B cell (primary cell): ENCODE measurements at regions not wholly inside any gene's neighbourhood (a gene's known extent, or its start where the extent isn't known, plus 50 kb on each side); places are given as distances from the start of the nearest gene placed in this dataset.

Experiments used
- ATAC-seq: fragments of 200-7000 bp; cut with Tn5 transposase; one replicate; pipeline ENCODE4 v1.10.0; 2021; ENCODE audit warnings: low read depth, mild to moderate bottlenecking, moderate number of reproducible peaks, moderate library complexity
- CTCF ChIA-PET: fragments of 350-600 bp; sonication (Branson Sonifier 250); formaldehyde crosslinking; loops from one replicate; lab custom pipeline; 2021; ENCODE audit warnings: antibody characterized with exemption, inconsistent platforms; lab: Charles Lee
- POLR2A ChIA-PET: fragments of 350-600 bp; sonication (Branson Sonifier 250); formaldehyde crosslinking; loops from one replicate; lab custom pipeline; 2021; ENCODE audit warnings: antibody characterized with exemption; lab: Charles Lee
- DNase-seq: peaks from one replicate; pipeline ENCODE4 v3.0.0; 2013
- H2AFZ ChIP-seq: 2 replicates; pipeline ENCODE4 v1.6.1; 2012; ENCODE audit warnings: mild to moderate bottlenecking, low read depth, low read length; ENCODE audit not compliant: insufficient read depth, poor library complexity, severe bottlenecking
- H3K27ac ChIP-seq, 2 donors: 1 replicate in 1 of 2; 2 replicates in 1 of 2; pipeline ENCODE4 v1.5.1; 2012 to 2013; ENCODE audit warnings: low read length in 2 of 2, mild to moderate bottlenecking in 2 of 2, moderate library complexity in 1 of 2
- H3K27me3 ChIP-seq, 4 experiments: fragments of 200-600 bp in 1 of 4; sonication (generic) in 1 of 4; replicated peaks in 1 of 4; 1 replicate in 2 of 4; 2 replicates in 2 of 4; pipeline versions ENCODE4 v1.6.1 to v1.7.0; 2013 to 2016; ENCODE audit warnings: low read length in 3 of 4, mild to moderate bottlenecking in 2 of 4, mixed read lengths in 1 of 4, moderate library complexity in 1 of 4; ENCODE audit not compliant: insufficient read depth in 4 of 4, control insufficient read depth in 3 of 4; ENCODE audit errors: control extremely low read depth in 1 of 4
- H3K36me3 ChIP-seq, 2 experiments: replicated peaks in 1 of 2; 1 replicate in 1 of 2; 2 replicates in 1 of 2; pipeline versions ENCODE4 v1.6.1 to v1.7.1; 2013; ENCODE audit warnings: low read length in 1 of 2; ENCODE audit not compliant: insufficient read depth in 2 of 2, control insufficient read depth in 1 of 2; ENCODE audit errors: control extremely low read depth in 1 of 2, extremely low read depth in 1 of 2
- H3K4me1 ChIP-seq, 2 donors: fragments of 200-600 bp in 1 of 2; sonication (generic) in 1 of 2; 1 replicate in 1 of 2; 2 replicates in 1 of 2; pipeline versions ENCODE4 v1.5.1 to v1.6.1; 2013 to 2017; ENCODE audit warnings: low read length in 2 of 2; ENCODE audit not compliant: control insufficient read depth in 2 of 2, insufficient read depth in 2 of 2
- H3K4me2 ChIP-seq: replicated peaks from 2 replicates; pipeline ENCODE3; 2012; ENCODE audit warnings: mild to moderate bottlenecking, low read depth, low read length; ENCODE audit not compliant: poor library complexity, severe bottlenecking
- H3K4me3 ChIP-seq, 5 experiments: fragments of 200-600 bp in 1 of 5; sonication (generic) in 1 of 5; 1 replicate in 3 of 5; 2 replicates in 2 of 5; pipeline versions ENCODE4 v1.5.1 to v1.7.0; 2011 to 2016; ENCODE audit warnings: low read length in 4 of 5, mild to moderate bottlenecking in 4 of 5, low read depth in 2 of 5, control low read depth in 1 of 5, moderate library complexity in 1 of 5; ENCODE audit not compliant: insufficient read depth in 1 of 5; ENCODE audit errors: control extremely low read depth in 1 of 5, extremely low read depth in 1 of 5
- H3K79me2 ChIP-seq: fragments of 200-600 bp; sonication (generic); one replicate; pipeline ENCODE4 v1.6.0; 2016; ENCODE audit warnings: low read length; ENCODE audit not compliant: control insufficient read depth, insufficient read depth
- H3K9ac ChIP-seq: fragments of 200-600 bp; sonication (generic); 2 replicates; pipeline ENCODE4 v1.6.1; 2017; ENCODE audit warnings: mild to moderate bottlenecking, low read length, moderate library complexity
- H3K9me3 ChIP-seq, 3 donors: one replicate each; pipeline versions ENCODE4 v1.6.1 to v1.7.1; 2013; ENCODE audit warnings: low read length in 2 of 3; ENCODE audit not compliant: control insufficient read depth in 2 of 3, insufficient read depth in 1 of 3; ENCODE audit errors: control extremely low read depth in 1 of 3
- H4K20me1 ChIP-seq: 2 replicates; pipeline ENCODE4 v1.6.0; 2012; ENCODE audit warnings: mild to moderate bottlenecking, low read length; ENCODE audit not compliant: insufficient read depth, control insufficient read depth, poor library complexity, severe bottlenecking
- H3K27ac Mint-ChIP-seq: one replicate; pipeline ENCODE4 v1.8.0; 2021; ENCODE audit warnings: mixed read lengths
- H3K27me3 Mint-ChIP-seq: one replicate; pipeline ENCODE4 v1.8.0; 2021; ENCODE audit warnings: mixed read lengths
- H3K4me1 Mint-ChIP-seq: one replicate; pipeline ENCODE4 v1.8.0; 2021; ENCODE audit warnings: mixed read lengths
- H3K4me3 Mint-ChIP-seq: one replicate; pipeline ENCODE4 v1.8.0; 2021; ENCODE audit warnings: mixed read lengths
- H3K9me3 Mint-ChIP-seq: one replicate; pipeline ENCODE4 v1.8.0; 2022; ENCODE audit warnings: mixed read lengths; ENCODE audit not compliant: insufficient read depth
- CTCF ChIP-seq: fragments of 200-600 bp; IDR thresholded peaks from one replicate; pipeline ENCODE4 v1.8.0; 2022; ENCODE audit warnings: antibody characterized with exemption, mild to moderate bottlenecking
- EZH2 ChIP-seq: IDR thresholded peaks from 2 replicates; pipeline ENCODE4 v1.6.1; 2012; ENCODE audit warnings: borderline replicate concordance, low read depth, mild to moderate bottlenecking, moderate library complexity, low read length; ENCODE audit not compliant: insufficient read depth, poor library complexity, severe bottlenecking
- WGBS: methylation state at CpG from one replicate; pipeline ENCODE4 v1.1.5; 2013; ENCODE audit warnings: missing lambda C conversion rate; ENCODE audit not compliant: insufficient coverage; 5-methylcytosine and 5-hydroxymethylcytosine counted together
- intact Hi-C: fragments of 100-400 bp; cut with micrococcal nuclease; formaldehyde crosslinking; loops from one replicate; pipeline ENCODE4 v1.10.0; 2022

GRCh38 chr13:53201454-53202225 lies 173.0 kb downstream of the OLFM4 start:
- Histone ChIP-seq H3K4me3 (no peak overlapping the region), H3K9ac (no peak overlapping the region), H3K79me2 (no peaks in the 10 kb centered on the region), H4K20me1 (no peaks in the 10 kb centered on the region), H3K36me3 (no peaks in the 10 kb centered on the region), H3K4me1 (no peaks in the 10 kb centered on the region), H3K27me3 (peaks cover 0 to 20% (median 0%) of the 10 kb centered on the region in 4 experiments), H3K9me3 (peaks cover 0 to 25% (median 0%) of the 10 kb centered on the region in 3 donors), H2AFZ (no peak overlapping the region), H3K27ac (no peak overlapping the region), H3K4me2 (no peak overlapping the region)
- intact Hi-C loops, result no loop called here
- ChIA-PET POLR2A (no interaction called here), CTCF (no interaction called here)
- no peak overlapping the region for H3K4me3 Mint-ChIP-seq
- WGBS, result 28% methylated on average over 74 of the region's 74 CpGs
- peaks cover 17% of the 10 kb centered on the region for H3K27me3 Mint-ChIP-seq
- H3K27ac Mint-ChIP-seq, result no peak overlapping the region
- H3K4me1 Mint-ChIP-seq, result no peaks in the 10 kb centered on the region
- H3K9me3 Mint-ChIP-seq, result no peaks in the 10 kb centered on the region
- DNase-seq (no peak), ATAC-seq (no peak)
- TF ChIP-seq EZH2, result no peak
- TF ChIP-seq CTCF, result no peak

GRCh38 chr13:53204598-53204997 lies 176.0 kb downstream of the OLFM4 start:
- Mint-ChIP-seq H3K27me3 (peaks cover 12% of the 10 kb centered on the region), H3K27ac (no peak overlapping the region), H3K9me3 (no peaks in the 10 kb centered on the region), H3K4me3 (no peak overlapping the region), H3K4me1 (no peaks in the 10 kb centered on the region)
- CTCF ChIA-PET, result no interaction called here
- Histone ChIP-seq H2AFZ (no peak overlapping the region), H3K79me2 (no peaks in the 10 kb centered on the region), H3K4me2 (no peak overlapping the region), H3K9me3 (peaks cover 0 to 25% (median 0%) of the 10 kb centered on the region in 3 donors), H3K9ac (no peak overlapping the region), H3K27ac (no peak overlapping the region), H4K20me1 (no peaks in the 10 kb centered on the region), H3K4me3 (no peak overlapping the region), H3K4me1 (no peaks in the 10 kb centered on the region), H3K27me3 (peaks cover 0 to 20% (median 0%) of the 10 kb centered on the region in 4 experiments), H3K36me3 (no peaks in the 10 kb centered on the region)
- WGBS, result 66% methylated on average over 4 of the region's 4 CpGs
- POLR2A ChIA-PET, result no interaction called here
- DNase-seq (no peak), ATAC-seq (no peak)
- TF ChIP-seq EZH2 (no peak), CTCF (no peak)
- intact Hi-C loops, result no loop called here
